ENCODE measurements at regions not wholly inside any gene's neighbourhood (a gene's known extent, or its start where the extent isn't known, plus 50 kb on each side); places are given as distances from the start of the nearest gene placed in this dataset.

GRCh38 chr1:229880271-229881170 lies 186.5 kb upstream of the GALNT2 start:
- Histone ChIP-seq H3K4me3 (no peak overlapping the region), H3K36me3 (no peaks in the 10 kb centered on the region), H3K27me3 (no peaks in the 10 kb centered on the region), H3K27ac (no peak overlapping the region), H3K9me3 (no peaks in the 10 kb centered on the region), H3K4me1 (peaks cover 0 to 15% (median 0%) of the 10 kb centered on the region in 4 donors)
- no peak for DNase-seq
- intact Hi-C loops (cut with DNase I; ENCODE audit: low total_unique reads) = no loop called here
- no peak for TF ChIP-seq CTCF (IDR thresholded peaks at IDR 0.05)

- Histone ChIP-seq H3K4me3 (no peak overlapping the region), H3K4me1 (peaks cover 0 to 15% (median 0%) of the 10 kb centered on the region in 4 donors), H3K36me3 (no peaks in the 10 kb centered on the region), H3K9me3 (no peaks in the 10 kb centered on the region), H3K27ac (no peak overlapping the region), H3K27me3 (no peaks in the 10 kb centered on the region)
- no peak for TF ChIP-seq CTCF (IDR thresholded peaks at IDR 0.05)
- DNase-seq = no peak
- intact Hi-C loops (cut with DNase I; ENCODE audit: low total_unique reads) = no loop called here
These were observed 184.4 kb upstream of the GALNT2 start for GRCh38 chr1:229882621-229883020.

- no peak for TF ChIP-seq CTCF (IDR thresholded peaks at IDR 0.05)
- Histone ChIP-seq H3K9me3 (no peaks in the 10 kb centered on the region), H3K27ac (no peak overlapping the region), H3K27me3 (no peaks in the 10 kb centered on the region), H3K4me1 (peaks cover 0 to 15% (median 0%) of the 10 kb centered on the region in 4 donors), H3K4me3 (no peak overlapping the region), H3K36me3 (no peaks in the 10 kb centered on the region)
- no peak for DNase-seq
- intact Hi-C loops (cut with DNase I; ENCODE audit: low total_unique reads) = no loop called here
These were observed 183.4 kb upstream of the GALNT2 start for GRCh38 chr1:229883504-229884200.

GRCh38 chr1:229884765-229885164 lies 182.3 kb upstream of the GALNT2 start:
- intact Hi-C loops (cut with DNase I; ENCODE audit: low total_unique reads) = no loop called here
- Histone ChIP-seq H3K27ac (no peak overlapping the region), H3K4me1 (peaks cover 0 to 11% (median 0%) of the 10 kb centered on the region in 4 donors), H3K36me3 (no peaks in the 10 kb centered on the region), H3K27me3 (no peaks in the 10 kb centered on the region), H3K4me3 (no peak overlapping the region), H3K9me3 (no peaks in the 10 kb centered on the region)
- DNase-seq = no peak
- no peak for TF ChIP-seq CTCF (IDR thresholded peaks at IDR 0.05)

- Histone ChIP-seq H3K4me3 (no peak overlapping the region), H3K27ac (no peak overlapping the region), H3K27me3 (no peaks in the 10 kb centered on the region)
These were observed 181.2 kb upstream of the GALNT2 start for GRCh38 chr1:229885568-229886495.

More at GRCh38 chr1:229885568-229886495, 181.2 kb upstream of the GALNT2 start:
- H3K4me1 ChIP-seq = peaks cover 0 to under 1% (median 0%) of the 10 kb centered on the region in 4 donors
- TF ChIP-seq CTCF (IDR thresholded peaks at IDR 0.05) = no peak
- H3K9me3 ChIP-seq = no peaks in the 10 kb centered on the region
- no peaks in the 10 kb centered on the region for H3K36me3 ChIP-seq
- no peak for DNase-seq
- intact Hi-C loops (cut with DNase I; ENCODE audit: low total_unique reads) = no loop called here
